Gastrocnemius medialis (tissue), 4 donors: ENCODE measurements at regions not wholly inside any gene's neighbourhood (a gene's known extent, or its start where the extent isn't known, plus 50 kb on each side); places are given as distances from the start of the nearest gene placed in this dataset.

Experiments used
- ATAC-seq, 2 donors: fragments of 150-250 bp; one replicate each; pipeline ENCODE4 v1.9.1; 2016
- DNase-seq, 2 donors: peaks; one replicate each; pipeline ENCODE4 v3.0.0-alpha.2; 2019
- H3K27ac ChIP-seq, 4 donors: fragments of 200-600 bp; sonication (generic); 1 replicate in 1 of 4; 2 replicates in 3 of 4; pipeline ENCODE4 v1.5.1; 2016 to 2018; ENCODE audit warnings: mild to moderate bottlenecking in 2 of 4, moderate library complexity in 1 of 4
- H3K27me3 ChIP-seq, 3 donors: fragments of 200-600 bp; sonication (generic) in 2 of 3; 1 replicate in 1 of 3; 2 replicates in 2 of 3; pipeline versions ENCODE4 v1.5.1 to v1.6.0; 2016 to 2019; ENCODE audit warnings: mild to moderate bottlenecking in 1 of 3, moderate library complexity in 1 of 3
- H3K36me3 ChIP-seq, 2 donors: fragments of 200-600 bp; sonication (generic) in 1 of 2; one replicate each; pipeline ENCODE4 v1.5.1; 2017 to 2018
- H3K4me1 ChIP-seq, 2 donors: fragments of 200-600 bp; sonication (generic) in 1 of 2; one replicate each; pipeline ENCODE4 v1.5.1; 2016 to 2017; ENCODE audit warnings: mild to moderate bottlenecking in 2 of 2
- H3K4me3 ChIP-seq, 4 donors: fragments of 200-600 bp; sonication (generic) in 3 of 4; 1 replicate in 1 of 4; 2 replicates in 3 of 4; pipeline ENCODE4 v1.5.1; 2016 to 2019; ENCODE audit warnings: mild to moderate bottlenecking in 2 of 4
- H3K9me3 ChIP-seq, 3 donors: fragments of 200-600 bp; sonication (generic) in 2 of 3; 1 replicate in 1 of 3; 2 replicates in 2 of 3; pipeline ENCODE4 v1.5.1; 2016 to 2019
- CTCF ChIP-seq, 5 experiments: fragments of 450-650 bp in 3 of 5; fragments of 200-600 bp in 2 of 5; sonication (generic) in 2 of 5; IDR thresholded peaks in 4 of 5; conservative IDR thresholded peaks in 1 of 5; 1 replicate in 4 of 5; 2 replicates in 1 of 5; pipeline ENCODE4 v1.5.1; 2016 to 2019; ENCODE audit warnings: antibody characterized with exemption in 5 of 5, mild to moderate bottlenecking in 3 of 5, moderate library complexity in 3 of 5
- POLR2A ChIP-seq, 2 donors: fragments of 450-650 bp; IDR thresholded peaks; one replicate each; pipeline ENCODE4 v1.6.1; 2017; ENCODE audit warnings: antibody characterized with exemption in 2 of 2, mild to moderate bottlenecking in 2 of 2, moderate library complexity in 2 of 2
- in situ Hi-C, 4 donors: fragments of 200-750 bp; cut with MboI; loops; one replicate each; pipeline versions ENCODE4 v1.15.0 to v1.8.0; 2017; ENCODE audit warnings: low sequenced_read_pairs in 4 of 4
- intact Hi-C: fragments of 100-400 bp; cut with DNase I; formaldehyde crosslinking; loops from one replicate; pipeline ENCODE4 v1.15.1; 2023; ENCODE audit warnings: low total_unique reads

- Histone ChIP-seq H3K4me3 (no peak overlapping the region), H3K27ac (no peak overlapping the region), H3K36me3 (no peaks in the 10 kb centered on the region), H3K27me3 (no peaks in the 10 kb centered on the region), H3K9me3 (no peaks in the 10 kb centered on the region), H3K4me1 (peaks cover 0 to 23% of the 10 kb centered on the region in 2 donors)
- in situ Hi-C loops = no loop called here
- intact Hi-C loops = no loop called here
- DNase-seq = no peak
- TF ChIP-seq POLR2A (IDR thresholded peaks at IDR 0.05) (no peak), CTCF (IDR thresholded peaks at IDR 0.05 in 4 of 5, conservative IDR thresholded peaks at IDR 0.05 in 1 of 5) (no peak)
- ATAC-seq = no peak
Measured at GRCh38 chr5:143758750-143759149, 53.2 kb upstream of the HMHB1 start.

GRCh38 chr5:143758015-143758414, 53.9 kb upstream of the HMHB1 start:
- no peaks in the 10 kb centered on the region for H3K9me3 ChIP-seq
- TF ChIP-seq CTCF (IDR thresholded peaks at IDR 0.05 in 4 of 5, conservative IDR thresholded peaks at IDR 0.05 in 1 of 5) (no peak), POLR2A (IDR thresholded peaks at IDR 0.05) (no peak)
- H3K27ac ChIP-seq = no peak overlapping the region
- intact Hi-C loops (no loop called here), in situ Hi-C loops (no loop called here)
- ATAC-seq (no peak), DNase-seq (no peak)
- H3K4me1 ChIP-seq = peaks cover 0 to 23% of the 10 kb centered on the region in 2 donors
- no peak overlapping the region for H3K4me3 ChIP-seq
- no peaks in the 10 kb centered on the region for H3K36me3 ChIP-seq
- H3K27me3 ChIP-seq = no peaks in the 10 kb centered on the region

- Histone ChIP-seq H3K27ac (no peak overlapping the region), H3K4me1 (peaks cover 0 to 23% of the 10 kb centered on the region in 2 donors), H3K36me3 (no peaks in the 10 kb centered on the region), H3K27me3 (no peaks in the 10 kb centered on the region), H3K4me3 (no peak overlapping the region), H3K9me3 (no peaks in the 10 kb centered on the region)
- DNase-seq (no peak), ATAC-seq (peak in 1 of 2 donors; percentile 18)
- no peak for TF ChIP-seq POLR2A (IDR thresholded peaks at IDR 0.05)
- no peak for TF ChIP-seq CTCF (IDR thresholded peaks at IDR 0.05 in 4 of 5, conservative IDR thresholded peaks at IDR 0.05 in 1 of 5)
- in situ Hi-C loops = no loop called here
- intact Hi-C loops = no loop called here
Measured at GRCh38 chr5:143757116-143757515, 54.8 kb upstream of the HMHB1 start.

GRCh38 chr5:143755966-143756365, 56.0 kb upstream of the HMHB1 start:
- in situ Hi-C loops (no loop called here), intact Hi-C loops (no loop called here)
- Histone ChIP-seq H3K27me3 (no peaks in the 10 kb centered on the region), H3K36me3 (no peaks in the 10 kb centered on the region), H3K4me3 (no peak overlapping the region), H3K9me3 (no peaks in the 10 kb centered on the region), H3K4me1 (peaks cover 0 to 20% of the 10 kb centered on the region in 2 donors), H3K27ac (no peak overlapping the region)
- no peak for TF ChIP-seq CTCF (IDR thresholded peaks at IDR 0.05 in 4 of 5, conservative IDR thresholded peaks at IDR 0.05 in 1 of 5)
- TF ChIP-seq POLR2A (IDR thresholded peaks at IDR 0.05) = no peak
- no peak for DNase-seq
- no peak for ATAC-seq

GRCh38 chr5:143752165-143752850, 59.7 kb upstream of the HMHB1 start:
- Histone ChIP-seq H3K27ac (no peak overlapping the region), H3K27me3 (no peaks in the 10 kb centered on the region), H3K9me3 (no peaks in the 10 kb centered on the region), H3K36me3 (no peaks in the 10 kb centered on the region), H3K4me1 (no peaks in the 10 kb centered on the region), H3K4me3 (no peak overlapping the region)
- DNase-seq (no peak), ATAC-seq (no peak)
- in situ Hi-C loops = no loop called here
- TF ChIP-seq POLR2A (IDR thresholded peaks at IDR 0.05) (no peak), CTCF (IDR thresholded peaks at IDR 0.05 in 4 of 5, conservative IDR thresholded peaks at IDR 0.05 in 1 of 5) (no peak)
- intact Hi-C loops = no loop called here
